Smooth muscle cell (in vitro differentiated cells): ENCODE measurements at regions not wholly inside any gene's neighbourhood (a gene's known extent, or its start where the extent isn't known, plus 50 kb on each side); places are given as distances from the start of the nearest gene placed in this dataset.
"Not testable (repeated sequence)": the region's sequence is repeated elsewhere in the genome, so short reads cannot be mapped to it uniquely, and the experiment has no call there.

Source experiments
- DNase-seq: peaks from one replicate; lab custom pipeline; 2025; ENCODE audit not compliant: unreplicated experiment; lab: John Stamatoyannopoulos, UW
- H2AFZ ChIP-seq: fragments of 200-600 bp; sonication (generic); 2 replicates; pipeline ENCODE4 v1.6.0; 2016; ENCODE audit warnings: antibody characterized with exemption, low read depth, mild to moderate bottlenecking
- H3F3A ChIP-seq: fragments of 200-600 bp; sonication (generic); 2 replicates; pipeline ENCODE4 v1.6.0; 2017; ENCODE audit warnings: antibody characterized with exemption, low read depth
- H3K27ac ChIP-seq: fragments of 200-600 bp; sonication (generic); 2 replicates; pipeline ENCODE4 v1.5.1; 2016; ENCODE audit warnings: low read depth, mild to moderate bottlenecking
- H3K27me3 ChIP-seq: fragments of 200-600 bp; sonication (generic); 2 replicates; pipeline ENCODE4 v1.6.1; 2016; ENCODE audit warnings: low read depth, mild to moderate bottlenecking
- H3K36me3 ChIP-seq: fragments of 200-600 bp; sonication (generic); 2 replicates; pipeline ENCODE4 v1.5.1; 2016; ENCODE audit warnings: low read depth
- H3K4me1 ChIP-seq: fragments of 200-600 bp; sonication (generic); 2 replicates; pipeline ENCODE4 v1.5.1; 2016; ENCODE audit warnings: low read depth
- H3K4me2 ChIP-seq: fragments of 200-600 bp; sonication (generic); 2 replicates; pipeline ENCODE4 v1.6.0; 2016; ENCODE audit warnings: mild to moderate bottlenecking
- H3K4me3 ChIP-seq: fragments of 200-600 bp; sonication (generic); 2 replicates; pipeline ENCODE4 v1.5.1; 2016; ENCODE audit warnings: mild to moderate bottlenecking
- H3K79me2 ChIP-seq: fragments of 200-600 bp; sonication (generic); 2 replicates; pipeline ENCODE4 v1.6.0; 2016; ENCODE audit warnings: low read depth, mild to moderate bottlenecking
- H3K9ac ChIP-seq: fragments of 200-600 bp; sonication (generic); 2 replicates; pipeline ENCODE4 v1.6.0; 2016; ENCODE audit warnings: low read depth
- H3K9me3 ChIP-seq: fragments of 200-600 bp; sonication (generic); replicated peaks from 2 replicates; pipeline ENCODE4 v1.5.1; 2016; ENCODE audit warnings: low read depth
- H4K20me1 ChIP-seq: fragments of 200-600 bp; sonication (generic); 2 replicates; pipeline ENCODE4 v1.6.0; 2016; ENCODE audit warnings: low read depth
- WGBS: methylation state at CpG from one replicate; pipeline ENCODE4 v1.1.7; 2016; ENCODE audit warnings: low lambda C conversion rate; 5-methylcytosine and 5-hydroxymethylcytosine counted together
- TF ChIP-seq, protein P1 (sequence below): fragments of 200-600 bp; sonication (generic); IDR thresholded peaks from 2 replicates; pipeline ENCODE4 v1.5.1; 2017; ENCODE audit warnings: borderline replicate concordance, mild to moderate bottlenecking, antibody characterized with exemption; ENCODE audit not compliant: insufficient read depth, poor library complexity, severe bottlenecking

DNA sequence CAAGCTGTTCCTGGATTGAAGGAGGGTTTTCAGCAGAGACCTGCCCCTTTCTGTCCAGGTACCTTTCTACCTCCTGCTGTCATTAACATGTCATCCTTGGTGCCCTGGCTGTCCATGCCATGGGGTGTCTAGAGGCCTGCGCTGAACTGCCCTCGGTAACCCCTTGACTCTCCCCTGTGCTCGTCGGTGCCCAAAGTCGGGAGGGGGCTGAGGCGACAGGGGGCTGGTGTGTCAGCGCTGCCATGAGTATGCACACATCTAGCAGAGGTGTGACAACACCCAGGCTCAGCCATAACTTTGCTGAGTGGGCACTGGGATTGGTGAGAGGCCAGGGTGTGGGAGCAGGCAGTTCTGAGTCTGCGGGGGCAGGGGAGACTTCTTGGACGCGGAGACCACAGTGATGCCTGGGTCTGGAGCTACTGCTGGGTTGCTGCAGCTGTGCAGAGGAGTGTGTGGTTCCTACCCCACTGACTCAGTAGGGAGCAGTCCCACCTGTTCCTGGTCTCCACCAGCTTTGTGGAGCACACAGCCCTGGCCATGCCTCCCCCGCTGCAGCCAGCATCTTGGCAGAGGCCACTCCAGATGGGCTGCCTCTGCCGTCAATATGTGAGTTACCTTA is 376.2 kb upstream of the SEMA3C start:
- Histone ChIP-seq H4K20me1 (no peaks in the 10 kb centered on the region), H3K27ac (no peak overlapping the region), H3K4me1 (peaks cover 4% of the 10 kb centered on the region), H3K36me3 (no peaks in the 10 kb centered on the region), H3K27me3 (no peaks in the 10 kb centered on the region), H3K79me2 (no peaks in the 10 kb centered on the region), H3K4me3 (no peak overlapping the region), H3F3A (no peaks in the 10 kb centered on the region), H2AFZ (no peak overlapping the region), H3K4me2 (no peak overlapping the region), H3K9ac (no peak overlapping the region), H3K9me3 (no peaks in the 10 kb centered on the region)
- TF ChIP-seq, protein P1, sequence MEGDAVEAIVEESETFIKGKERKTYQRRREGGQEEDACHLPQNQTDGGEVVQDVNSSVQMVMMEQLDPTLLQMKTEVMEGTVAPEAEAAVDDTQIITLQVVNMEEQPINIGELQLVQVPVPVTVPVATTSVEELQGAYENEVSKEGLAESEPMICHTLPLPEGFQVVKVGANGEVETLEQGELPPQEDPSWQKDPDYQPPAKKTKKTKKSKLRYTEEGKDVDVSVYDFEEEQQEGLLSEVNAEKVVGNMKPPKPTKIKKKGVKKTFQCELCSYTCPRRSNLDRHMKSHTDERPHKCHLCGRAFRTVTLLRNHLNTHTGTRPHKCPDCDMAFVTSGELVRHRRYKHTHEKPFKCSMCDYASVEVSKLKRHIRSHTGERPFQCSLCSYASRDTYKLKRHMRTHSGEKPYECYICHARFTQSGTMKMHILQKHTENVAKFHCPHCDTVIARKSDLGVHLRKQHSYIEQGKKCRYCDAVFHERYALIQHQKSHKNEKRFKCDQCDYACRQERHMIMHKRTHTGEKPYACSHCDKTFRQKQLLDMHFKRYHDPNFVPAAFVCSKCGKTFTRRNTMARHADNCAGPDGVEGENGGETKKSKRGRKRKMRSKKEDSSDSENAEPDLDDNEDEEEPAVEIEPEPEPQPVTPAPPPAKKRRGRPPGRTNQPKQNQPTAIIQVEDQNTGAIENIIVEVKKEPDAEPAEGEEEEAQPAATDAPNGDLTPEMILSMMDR, result no peak
- DNase-seq, result no peak
- 92% methylated on average over 10 of the region's 12 CpGs for WGBS

DNA sequence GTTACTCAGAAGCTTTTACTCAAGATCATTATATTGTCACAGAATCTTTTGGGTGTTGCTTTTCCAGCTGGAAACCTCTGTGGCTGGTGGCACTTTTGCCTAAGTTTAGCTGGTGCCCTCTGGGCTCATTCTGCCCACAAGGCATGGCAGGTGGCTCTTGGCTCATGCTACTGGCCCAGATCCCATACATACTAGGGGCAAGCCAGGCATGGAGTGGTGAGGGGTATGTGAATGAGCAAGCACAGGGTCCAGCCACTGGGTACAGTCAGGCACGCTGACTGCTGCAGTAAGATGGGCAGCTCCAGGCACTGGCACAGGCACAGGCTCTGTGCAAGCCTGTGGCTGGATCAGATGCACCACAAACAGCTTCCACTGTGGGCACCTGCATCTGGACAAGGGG is 375.0 kb upstream of the SEMA3C start:
- H3K27ac ChIP-seq, result no peak overlapping the region
- no peaks in the 10 kb centered on the region for H3K27me3 ChIP-seq
- no peak overlapping the region for H3K4me2 ChIP-seq
- WGBS, result 100% methylated on average over 1 of the region's 1 CpG
- H3K9me3 ChIP-seq, result no peaks in the 10 kb centered on the region
- H3K36me3 ChIP-seq, result no peaks in the 10 kb centered on the region
- H3K4me3 ChIP-seq, result no peak overlapping the region
- H2AFZ ChIP-seq, result no peak overlapping the region
- no peaks in the 10 kb centered on the region for H3F3A ChIP-seq
- H3K4me1 ChIP-seq, result no peaks in the 10 kb centered on the region
- DNase-seq, result no peak
- no peaks in the 10 kb centered on the region for H3K79me2 ChIP-seq
- TF ChIP-seq, protein P1, result no peak
- no peak overlapping the region for H3K9ac ChIP-seq
- H4K20me1 ChIP-seq, result no peaks in the 10 kb centered on the region

DNA sequence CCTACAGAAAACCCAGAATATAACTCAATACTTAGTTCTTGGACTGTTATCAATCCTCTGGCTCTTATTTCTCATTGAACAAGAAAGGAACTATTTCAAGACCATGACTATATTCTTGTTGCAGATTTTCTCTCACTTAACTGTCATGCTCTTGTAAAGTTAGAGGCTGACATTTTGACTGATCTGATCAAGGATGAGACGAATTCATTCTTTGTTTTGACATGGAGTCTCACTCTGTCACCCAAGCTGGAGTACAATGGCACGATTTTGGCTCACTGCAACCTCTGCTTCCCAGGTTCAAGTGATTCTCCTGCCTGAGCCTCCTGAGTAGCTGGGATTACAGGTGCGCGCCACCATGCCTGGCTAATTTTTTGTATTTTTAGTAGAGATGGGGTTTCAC is 367.9 kb upstream of the SEMA3C start:
- not testable (repeated sequence) for H3K9me3 ChIP-seq, H3K4me1 ChIP-seq, DNase-seq, H3K27ac ChIP-seq, H4K20me1 ChIP-seq, H3K79me2 ChIP-seq, H3K27me3 ChIP-seq, H2AFZ ChIP-seq, H3K36me3 ChIP-seq, H3K4me2 ChIP-seq, H3K4me3 ChIP-seq, H3K9ac ChIP-seq
- peaks cover 13% of the 10 kb centered on the region for H3F3A ChIP-seq
- 95% methylated on average over 4 of the region's 4 CpGs for WGBS

DNA sequence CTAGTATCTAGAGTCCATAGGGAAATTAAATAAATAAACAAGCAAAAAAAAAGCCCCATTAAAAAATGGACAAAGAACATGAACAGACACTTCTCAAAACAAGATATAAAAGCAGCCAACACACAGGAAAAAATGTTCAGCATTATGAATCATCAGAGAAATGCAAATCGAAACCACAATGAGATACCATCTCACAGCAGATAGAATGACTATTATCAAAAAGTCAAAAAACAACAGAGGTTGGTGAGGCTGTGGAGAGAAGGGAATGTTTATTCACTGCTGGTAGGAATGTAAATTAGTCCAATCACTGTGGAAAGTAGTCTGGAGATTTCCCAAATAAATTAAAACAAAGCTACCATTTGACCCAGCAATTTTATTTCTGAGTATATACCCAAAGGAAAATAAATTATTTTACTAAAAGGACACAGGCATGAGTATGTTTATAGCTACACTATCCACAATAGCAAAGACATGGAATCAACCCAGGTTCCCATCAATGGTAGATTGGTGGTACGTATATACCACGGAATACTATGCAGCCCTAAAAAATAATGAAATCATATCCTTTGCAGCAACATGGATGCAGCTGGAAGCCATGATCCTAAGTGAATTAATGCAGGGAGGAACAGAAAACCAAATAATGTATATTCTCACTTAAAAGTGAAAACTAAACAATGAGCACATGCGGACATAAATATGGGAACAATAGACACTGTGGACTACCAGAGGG is 366.5 kb upstream of the SEMA3C start:
- Histone ChIP-seq H3K9me3 (no peaks in the 10 kb centered on the region), H3K9ac (peak overlapping the region; percentile 32), H3K27me3 (no peaks in the 10 kb centered on the region), H3K79me2 (no peaks in the 10 kb centered on the region), H3K27ac (peak overlapping the region; percentile 93), H3K36me3 (no peaks in the 10 kb centered on the region), H3K4me2 (peak overlapping the region; percentile 19), H3F3A (peaks cover 13% of the 10 kb centered on the region), H2AFZ (no peak overlapping the region), H3K4me3 (no peak overlapping the region), H3K4me1 (no peaks in the 10 kb centered on the region), H4K20me1 (no peaks in the 10 kb centered on the region)
- TF ChIP-seq, protein P1, result no peak
- no peak for DNase-seq
- whole genome bisulfite sequencing, result 82% methylated on average over 4 of the region's 4 CpGs
